ENCODE measurements at regions not wholly inside any gene's neighbourhood (a gene's known extent, or its start where the extent isn't known, plus 50 kb on each side); places are given as distances from the start of the nearest gene placed in this dataset.

GRCh38 chr2:136487421-136487820 is 277.9 kb upstream of the THSD7B start:
- TF ChIP-seq, protein P1, sequence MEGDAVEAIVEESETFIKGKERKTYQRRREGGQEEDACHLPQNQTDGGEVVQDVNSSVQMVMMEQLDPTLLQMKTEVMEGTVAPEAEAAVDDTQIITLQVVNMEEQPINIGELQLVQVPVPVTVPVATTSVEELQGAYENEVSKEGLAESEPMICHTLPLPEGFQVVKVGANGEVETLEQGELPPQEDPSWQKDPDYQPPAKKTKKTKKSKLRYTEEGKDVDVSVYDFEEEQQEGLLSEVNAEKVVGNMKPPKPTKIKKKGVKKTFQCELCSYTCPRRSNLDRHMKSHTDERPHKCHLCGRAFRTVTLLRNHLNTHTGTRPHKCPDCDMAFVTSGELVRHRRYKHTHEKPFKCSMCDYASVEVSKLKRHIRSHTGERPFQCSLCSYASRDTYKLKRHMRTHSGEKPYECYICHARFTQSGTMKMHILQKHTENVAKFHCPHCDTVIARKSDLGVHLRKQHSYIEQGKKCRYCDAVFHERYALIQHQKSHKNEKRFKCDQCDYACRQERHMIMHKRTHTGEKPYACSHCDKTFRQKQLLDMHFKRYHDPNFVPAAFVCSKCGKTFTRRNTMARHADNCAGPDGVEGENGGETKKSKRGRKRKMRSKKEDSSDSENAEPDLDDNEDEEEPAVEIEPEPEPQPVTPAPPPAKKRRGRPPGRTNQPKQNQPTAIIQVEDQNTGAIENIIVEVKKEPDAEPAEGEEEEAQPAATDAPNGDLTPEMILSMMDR (conservative IDR thresholded peaks at IDR 0.05 in 1 of 2, IDR thresholded peaks at IDR 0.05 in 1 of 2; ENCODE audit: extremely low read depth in 1 of 2, insufficient read depth in 1 of 2, low read depth in 1 of 2, low read length in 2 of 2): no peak
- no peak for TF ChIP-seq EZH2 (IDR thresholded peaks at IDR 0.05; ENCODE audit: borderline replicate concordance, low read length)

Data from mammary epithelial cell (primary cell).